Ishikawa (cell line): ENCODE measurements at regions not wholly inside any gene's neighbourhood (a gene's known extent, or its start where the extent isn't known, plus 50 kb on each side); places are given as distances from the start of the nearest gene placed in this dataset.
A peak's percentile ranks its signal among the peaks of the same experiment; 100 is the strongest.

Experiments used
- CEBPB ChIP-seq: IDR thresholded peaks from 2 replicates; pipeline ENCODE4 v1.6.1; 2012
- CREB1 ChIP-seq: IDR thresholded peaks from 2 replicates; pipeline ENCODE4 v1.6.1; 2012; ENCODE audit warnings: low read depth
- EGR1 ChIP-seq: IDR thresholded peaks from 2 replicates; pipeline ENCODE4 v1.6.1; 2012
- EP300 ChIP-seq: IDR thresholded peaks from 2 replicates; pipeline ENCODE4 v1.6.1; 2012; ENCODE audit warnings: borderline replicate concordance
- FOXM1 ChIP-seq: IDR thresholded peaks from 2 replicates; pipeline ENCODE4 v1.6.1; 2012; ENCODE audit warnings: low read depth, borderline replicate concordance
- NFIC ChIP-seq: IDR thresholded peaks from 2 replicates; pipeline ENCODE4 v1.6.1; 2012
- RAD21 ChIP-seq: IDR thresholded peaks from 2 replicates; pipeline ENCODE4 v1.6.1; 2012; ENCODE audit warnings: low read depth
- TAF1 ChIP-seq: IDR thresholded peaks from 2 replicates; pipeline ENCODE4 v1.6.1; 2012; ENCODE audit warnings: low read depth, mild to moderate bottlenecking
- TCF12 ChIP-seq: IDR thresholded peaks from 2 replicates; pipeline ENCODE4 v1.6.1; 2012; ENCODE audit warnings: low read depth
- TEAD4 ChIP-seq: IDR thresholded peaks from 2 replicates; pipeline ENCODE4 v1.6.1; 2012
- YY1 ChIP-seq: IDR thresholded peaks from 2 replicates; pipeline ENCODE4 v1.6.1; 2012; ENCODE audit warnings: low read depth
- ZBTB7A ChIP-seq: IDR thresholded peaks from 2 replicates; pipeline ENCODE4 v1.6.1; 2012; ENCODE audit warnings: low read depth
- TF ChIP-seq, protein P1 (sequence below): IDR thresholded peaks from 2 replicates; pipeline ENCODE4 v1.6.1; 2012; ENCODE audit warnings: low read depth, mild to moderate bottlenecking
- TF ChIP-seq, protein P2 (sequence below): IDR thresholded peaks from 2 replicates; pipeline ENCODE4 v1.6.1; 2012
- TF ChIP-seq, protein P3 (sequence below): IDR thresholded peaks from 2 replicates; pipeline ENCODE4 v1.6.1; 2012

DNA sequence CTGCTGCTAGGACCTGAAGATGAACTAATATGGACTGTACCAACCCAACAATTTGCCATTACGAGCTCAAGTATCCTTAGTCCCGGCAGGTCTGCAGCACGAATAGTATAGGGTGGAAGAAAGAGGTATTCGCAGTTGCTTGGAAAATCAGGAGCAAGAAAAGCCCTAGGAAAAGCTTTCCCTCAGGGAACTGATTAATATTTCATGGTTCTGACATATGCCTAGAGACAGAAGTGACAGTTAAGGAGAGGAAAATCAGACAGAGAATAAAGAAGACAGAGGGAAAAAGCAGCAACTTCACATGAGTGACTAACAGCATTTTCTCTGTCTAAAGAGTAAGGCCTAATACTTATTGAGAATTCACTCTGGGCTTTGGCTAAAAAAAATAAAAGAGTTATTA is 602.9 kb upstream of the ATP2B1 start:
- TF ChIP-seq, protein P1, sequence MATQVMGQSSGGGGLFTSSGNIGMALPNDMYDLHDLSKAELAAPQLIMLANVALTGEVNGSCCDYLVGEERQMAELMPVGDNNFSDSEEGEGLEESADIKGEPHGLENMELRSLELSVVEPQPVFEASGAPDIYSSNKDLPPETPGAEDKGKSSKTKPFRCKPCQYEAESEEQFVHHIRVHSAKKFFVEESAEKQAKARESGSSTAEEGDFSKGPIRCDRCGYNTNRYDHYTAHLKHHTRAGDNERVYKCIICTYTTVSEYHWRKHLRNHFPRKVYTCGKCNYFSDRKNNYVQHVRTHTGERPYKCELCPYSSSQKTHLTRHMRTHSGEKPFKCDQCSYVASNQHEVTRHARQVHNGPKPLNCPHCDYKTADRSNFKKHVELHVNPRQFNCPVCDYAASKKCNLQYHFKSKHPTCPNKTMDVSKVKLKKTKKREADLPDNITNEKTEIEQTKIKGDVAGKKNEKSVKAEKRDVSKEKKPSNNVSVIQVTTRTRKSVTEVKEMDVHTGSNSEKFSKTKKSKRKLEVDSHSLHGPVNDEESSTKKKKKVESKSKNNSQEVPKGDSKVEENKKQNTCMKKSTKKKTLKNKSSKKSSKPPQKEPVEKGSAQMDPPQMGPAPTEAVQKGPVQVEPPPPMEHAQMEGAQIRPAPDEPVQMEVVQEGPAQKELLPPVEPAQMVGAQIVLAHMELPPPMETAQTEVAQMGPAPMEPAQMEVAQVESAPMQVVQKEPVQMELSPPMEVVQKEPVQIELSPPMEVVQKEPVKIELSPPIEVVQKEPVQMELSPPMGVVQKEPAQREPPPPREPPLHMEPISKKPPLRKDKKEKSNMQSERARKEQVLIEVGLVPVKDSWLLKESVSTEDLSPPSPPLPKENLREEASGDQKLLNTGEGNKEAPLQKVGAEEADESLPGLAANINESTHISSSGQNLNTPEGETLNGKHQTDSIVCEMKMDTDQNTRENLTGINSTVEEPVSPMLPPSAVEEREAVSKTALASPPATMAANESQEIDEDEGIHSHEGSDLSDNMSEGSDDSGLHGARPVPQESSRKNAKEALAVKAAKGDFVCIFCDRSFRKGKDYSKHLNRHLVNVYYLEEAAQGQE = no peak
- TF ChIP-seq, protein P2, sequence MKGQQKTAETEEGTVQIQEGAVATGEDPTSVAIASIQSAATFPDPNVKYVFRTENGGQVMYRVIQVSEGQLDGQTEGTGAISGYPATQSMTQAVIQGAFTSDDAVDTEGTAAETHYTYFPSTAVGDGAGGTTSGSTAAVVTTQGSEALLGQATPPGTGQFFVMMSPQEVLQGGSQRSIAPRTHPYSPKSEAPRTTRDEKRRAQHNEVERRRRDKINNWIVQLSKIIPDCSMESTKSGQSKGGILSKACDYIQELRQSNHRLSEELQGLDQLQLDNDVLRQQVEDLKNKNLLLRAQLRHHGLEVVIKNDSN = no peak
- TF ChIP-seq CEBPB (no peak), CREB1 (no peak), EGR1 (no peak)

DNA sequence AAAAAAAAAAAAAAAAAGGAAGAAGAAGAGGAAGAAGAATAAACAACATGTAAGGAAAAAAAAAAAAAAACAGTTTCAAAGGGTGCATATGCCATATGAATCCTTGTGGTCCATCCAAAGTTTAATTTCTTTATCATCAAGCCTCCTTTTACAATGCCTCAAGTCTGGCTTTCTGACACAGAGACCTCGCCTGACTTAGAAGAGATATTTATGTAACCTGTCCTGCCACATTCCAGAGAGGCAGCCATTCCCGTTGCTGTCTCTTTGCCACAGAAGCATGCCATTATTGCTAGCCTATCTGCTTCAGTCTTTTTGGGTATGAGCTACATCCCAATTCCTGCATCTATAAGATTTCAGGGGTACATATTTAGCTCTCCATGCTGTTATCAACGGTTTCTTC is 596.7 kb upstream of the ATP2B1 start:
- TF ChIP-seq YY1 = peak; percentile 85
- no peak for TF ChIP-seq RAD21
- TF ChIP-seq, protein P3, sequence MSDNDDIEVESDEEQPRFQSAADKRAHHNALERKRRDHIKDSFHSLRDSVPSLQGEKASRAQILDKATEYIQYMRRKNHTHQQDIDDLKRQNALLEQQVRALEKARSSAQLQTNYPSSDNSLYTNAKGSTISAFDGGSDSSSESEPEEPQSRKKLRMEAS = peak; percentile 25; the same call in 1 of the 2 replicates
- TF ChIP-seq CEBPB = 0 out of 2 replicates have a peak, but pooled peaks have one; percentile 13
- peak; percentile 50; the same call in 1 of the 2 replicates for TF ChIP-seq EP300
- no peak for TF ChIP-seq FOXM1
- no peak for TF ChIP-seq CREB1
- 0 out of 2 replicates have a peak, but pooled peaks have one; percentile 22 for TF ChIP-seq NFIC
- TF ChIP-seq TEAD4 = peak; percentile 92

- TF ChIP-seq, protein P1 = no peak
- TF ChIP-seq FOXM1 = no peak
- no peak for TF ChIP-seq CEBPB
- TF ChIP-seq TCF12 = no peak
- no peak for TF ChIP-seq YY1
- TF ChIP-seq TEAD4 = no peak
- TF ChIP-seq RAD21 = no peak
- no peak for TF ChIP-seq TAF1
- TF ChIP-seq ZBTB7A = no peak
- no peak for TF ChIP-seq EP300
- no peak for TF ChIP-seq EGR1
- no peak for TF ChIP-seq NFIC
Observed at GRCh38 chr12:90304231-90304630, 595.6 kb upstream of the ATP2B1 start.

- TF ChIP-seq TAF1 (no peak), FOXM1 (no peak), RAD21 (no peak), NFIC (no peak), CEBPB (no peak), CREB1 (no peak), EP300 (no peak), EGR1 (no peak), ZBTB7A (no peak), TEAD4 (no peak)
- TF ChIP-seq, protein P3 = no peak
Observed at GRCh38 chr12:90303771-90304170, 595.1 kb upstream of the ATP2B1 start.

GRCh38 chr12:90301561-90302133 is 593.0 kb upstream of the ATP2B1 start:
- TF ChIP-seq, protein P1 = no peak
- no peak for TF ChIP-seq TAF1
- no peak for TF ChIP-seq TEAD4
- TF ChIP-seq, protein P3 = no peak
- TF ChIP-seq EP300 = no peak
- no peak for TF ChIP-seq NFIC
- TF ChIP-seq CEBPB = no peak
- no peak for TF ChIP-seq ZBTB7A
- TF ChIP-seq CREB1 = no peak
- no peak for TF ChIP-seq TCF12
